NCI-H2107 treated with DMSO at 0.1 percent for 48 hours (cell line): ENCODE measurements at regions not wholly inside any gene's neighbourhood (a gene's known extent, or its start where the extent isn't known, plus 50 kb on each side); places are given as distances from the start of the nearest gene placed in this dataset.
A peak's percentile ranks its signal among the peaks of the same experiment; 100 is the strongest.
"Not testable (repeated sequence)": the region's sequence is repeated elsewhere in the genome, so short reads cannot be mapped to it uniquely, and the experiment has no call there.

Experiments used
- DNase-seq: peaks from one replicate; lab custom pipeline; 2025; ENCODE audit not compliant: unreplicated experiment; lab: John Stamatoyannopoulos, UW

GRCh38 chr22:35475545-35475944 lies 65.1 kb upstream of the RASD2 start:
- no peak for DNase-seq

- no peak for DNase-seq
Observed at GRCh38 chr22:35476341-35476740, 64.3 kb upstream of the RASD2 start.

DNA sequence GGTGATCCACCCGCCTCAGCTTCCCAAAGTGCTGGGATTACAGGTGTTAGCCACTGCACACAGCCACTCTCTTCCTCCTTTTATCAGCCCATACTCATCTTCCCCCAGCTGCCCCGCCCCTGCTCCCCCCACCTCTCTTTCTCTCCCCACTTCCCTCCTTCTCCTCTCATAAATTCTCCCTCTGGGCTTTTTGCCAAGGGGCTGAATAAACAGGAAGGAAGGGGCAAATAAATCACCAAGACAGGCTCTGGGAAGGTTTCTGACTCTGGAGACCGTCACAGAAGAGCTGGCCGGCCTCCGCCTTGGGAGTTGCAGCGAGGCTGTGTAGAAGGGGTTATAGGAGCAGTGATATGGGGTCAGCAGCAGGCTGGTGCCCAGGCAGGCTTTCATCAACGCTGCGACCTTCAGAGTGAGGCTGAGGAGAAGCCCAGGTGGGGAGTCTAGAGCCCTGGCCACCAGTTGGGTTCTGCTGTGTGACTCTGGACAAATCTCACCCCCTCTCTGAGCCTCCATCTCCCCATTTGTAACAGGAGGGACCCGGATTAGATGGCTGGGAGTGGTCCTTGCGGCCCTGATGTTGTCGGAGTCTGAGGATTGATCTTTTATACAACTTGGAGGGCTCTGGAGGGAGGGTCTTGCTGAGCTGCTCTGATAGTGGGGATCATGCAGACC lies 62.6 kb upstream of the RASD2 start:
- no peak for DNase-seq

GRCh38 chr22:35478633-35479107 lies 62.0 kb upstream of the RASD2 start:
- DNase-seq: no peak

DNA sequence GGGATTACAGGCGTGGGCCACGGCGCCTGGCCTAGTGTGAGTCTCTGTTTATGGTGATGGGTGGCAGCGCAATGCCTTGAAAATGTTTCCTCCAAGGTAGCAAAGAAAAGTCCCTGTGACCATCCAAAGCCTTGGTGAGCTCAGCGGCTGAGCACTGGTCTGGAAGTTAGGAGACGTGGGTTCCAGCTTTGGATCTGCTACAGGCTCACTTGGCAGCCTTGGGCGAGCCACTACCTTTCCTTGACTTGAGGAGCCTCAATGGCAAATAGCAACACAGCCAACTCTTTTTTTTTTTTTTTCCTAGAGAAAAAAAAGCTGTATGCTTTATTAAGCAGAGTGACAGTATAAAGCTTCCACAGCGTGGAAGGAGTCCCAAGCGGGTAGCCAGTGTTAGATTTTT lies 61.3 kb upstream of the RASD2 start:
- no peak for DNase-seq

GRCh38 chr22:35479985-35480550 lies 60.6 kb upstream of the RASD2 start:
- no peak for DNase-seq

- no peak for DNase-seq
Observed at GRCh38 chr22:35480627-35481550, 59.7 kb upstream of the RASD2 start.

DNA sequence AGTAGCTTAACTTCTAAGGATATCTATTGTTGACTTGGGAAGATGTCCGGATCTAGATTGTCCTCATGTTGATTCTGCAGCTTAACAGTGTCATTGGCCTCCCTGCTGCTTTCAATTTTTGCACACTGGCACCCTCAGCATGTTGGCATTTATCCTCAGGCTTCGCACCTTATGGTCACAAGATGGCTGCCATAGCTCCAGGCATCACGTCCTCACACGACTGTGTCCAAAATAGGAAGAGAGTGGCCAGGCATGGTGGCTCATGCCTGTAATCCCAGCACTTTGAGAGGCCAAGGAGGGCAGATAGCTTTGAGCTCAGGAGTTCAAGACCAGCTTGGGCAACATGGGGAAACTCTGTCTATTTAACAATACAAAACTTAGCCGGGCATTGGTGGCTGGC lies 58.3 kb upstream of the RASD2 start:
- no peak for DNase-seq

DNA sequence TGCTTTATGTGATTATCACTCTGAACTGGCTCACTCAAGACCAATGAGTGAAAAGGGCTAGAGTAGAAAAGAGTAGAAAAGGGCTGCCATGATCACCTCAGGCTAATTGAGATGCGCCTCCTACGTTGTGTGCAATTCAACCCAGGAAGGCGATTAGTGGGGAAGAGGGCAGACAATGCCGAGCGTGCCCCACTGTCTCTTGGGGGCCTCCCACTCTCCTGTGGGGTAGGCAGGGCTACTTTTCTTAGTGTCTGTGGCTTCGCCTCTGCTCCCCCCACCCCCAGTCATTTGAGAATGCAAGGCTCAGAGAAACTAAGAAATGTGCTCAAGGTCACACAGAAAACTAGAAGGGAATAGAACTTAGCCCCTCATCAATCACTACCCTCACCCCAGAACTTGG lies 57.7 kb upstream of the RASD2 start:
- no peak for DNase-seq

- no peak for DNase-seq
Observed at GRCh38 chr22:35483730-35484129, 56.9 kb upstream of the RASD2 start.

- DNase-seq: no peak
Observed at GRCh38 chr22:35484651-35485556, 55.7 kb upstream of the RASD2 start.

- no peak for DNase-seq
Observed at GRCh38 chr22:35486116-35486631, 54.5 kb upstream of the RASD2 start.

DNA sequence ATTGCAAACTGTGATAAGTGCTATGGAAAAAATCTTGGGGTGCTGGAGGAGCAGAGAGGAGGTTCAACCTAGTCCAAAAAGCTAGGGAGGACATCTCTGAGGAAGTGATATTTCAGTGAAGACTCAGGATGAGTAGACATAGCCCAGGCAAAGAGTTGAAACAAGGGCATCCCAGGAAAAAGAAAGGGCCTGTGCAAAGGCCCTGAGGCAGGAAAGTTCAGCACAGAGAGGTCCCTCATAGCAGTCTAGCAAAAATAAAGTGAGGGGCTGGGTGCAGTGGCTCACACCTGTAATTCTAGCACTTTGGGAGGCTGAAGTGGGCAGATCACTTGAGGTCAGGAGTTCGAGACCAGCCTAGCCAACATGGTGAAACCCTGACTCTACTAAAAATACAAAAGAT lies 53.0 kb upstream of the RASD2 start:
- not testable (repeated sequence) for DNase-seq

- peak; percentile 29 for DNase-seq
Observed at GRCh38 chr22:35488513-35488912, 52.1 kb upstream of the RASD2 start.

DNA sequence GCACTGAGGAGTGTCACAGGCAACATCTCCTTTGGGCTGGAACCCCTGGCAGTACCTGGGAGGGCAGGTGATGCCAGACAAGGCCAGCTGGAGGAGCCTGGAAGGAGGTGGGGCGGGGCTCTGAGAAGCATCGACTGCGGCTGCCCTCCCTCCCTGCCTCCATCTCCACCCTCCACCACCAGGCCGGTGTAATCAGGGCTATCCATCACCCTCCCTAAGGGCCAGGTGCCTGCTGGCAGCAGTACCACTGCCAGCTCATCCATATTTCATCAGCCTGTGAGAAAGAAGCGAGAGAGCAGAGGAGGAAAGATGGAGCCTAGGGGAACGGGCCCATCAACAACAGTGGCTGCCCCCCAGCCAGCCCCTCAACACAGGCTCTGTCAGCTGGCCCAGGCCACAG lies 51.4 kb upstream of the RASD2 start:
- peak; percentile 60 for DNase-seq
